ENCODE measurements at regions not wholly inside any gene's neighbourhood (a gene's known extent, or its start where the extent isn't known, plus 50 kb on each side); places are given as distances from the start of the nearest gene placed in this dataset.

GRCh38 chr16:9330095-9330494 is 238.7 kb downstream of the HAPSTR1 start:
- TF ChIP-seq POLR2A (IDR thresholded peaks at IDR 0.05; ENCODE audit: low read depth, low read length): no peak
- no peak for TF ChIP-seq POLR2AphosphoS5 (IDR thresholded peaks at IDR 0.05; ENCODE audit: low read depth, low read length)

All from GM12891 (cell line).